GM21717 (cell line): ENCODE measurements at regions not wholly inside any gene's neighbourhood (a gene's known extent, or its start where the extent isn't known, plus 50 kb on each side); places are given as distances from the start of the nearest gene placed in this dataset.
"Not testable (repeated sequence)": the region's sequence is repeated elsewhere in the genome, so short reads cannot be mapped to it uniquely, and the experiment has no call there.

Experiments used
- ATAC-seq: cut with Tn5 transposase; IDR thresholded peaks from one replicate; pipeline ENCODE4 v1.9.1; 2021; ENCODE audit warnings: mild to moderate bottlenecking, moderate library complexity; ENCODE audit not compliant: unreplicated experiment

- ATAC-seq: no peak
Measured at GRCh38 chr4:114034189-114034588, 54.7 kb upstream of the ARSJ start.

- no peak for ATAC-seq
Measured at GRCh38 chr4:114036426-114036825, 57.0 kb upstream of the ARSJ start.

- no peak for ATAC-seq
Measured at GRCh38 chr4:114036864-114037263, 57.4 kb upstream of the ARSJ start.

GRCh38 chr4:114037988-114038387 is 58.5 kb upstream of the ARSJ start:
- ATAC-seq: no peak

- ATAC-seq: no peak
Measured at GRCh38 chr4:114038762-114039387, 59.4 kb upstream of the ARSJ start.

- ATAC-seq: peak; percentile 98
Measured at GRCh38 chr4:114040319-114041116, 61.1 kb upstream of the ARSJ start.

- no peak for ATAC-seq
Measured at GRCh38 chr4:114041117-114041475, 61.6 kb upstream of the ARSJ start.

GRCh38 chr4:114043116-114043515 is 63.7 kb upstream of the ARSJ start:
- ATAC-seq: no peak

GRCh38 chr4:114044351-114044750 is 64.9 kb upstream of the ARSJ start:
- ATAC-seq: not testable (repeated sequence)

- no peak for ATAC-seq
Measured at GRCh38 chr4:114046331-114046730, 66.9 kb upstream of the ARSJ start.

GRCh38 chr4:114048154-114048553 is 68.7 kb upstream of the ARSJ start:
- not testable (repeated sequence) for ATAC-seq

- ATAC-seq: no peak
Measured at GRCh38 chr4:114052227-114052626, 72.8 kb upstream of the ARSJ start.

- no peak for ATAC-seq
Measured at GRCh38 chr4:114056599-114056998, 77.2 kb upstream of the ARSJ start.

- ATAC-seq: no peak
Measured at GRCh38 chr4:114057746-114058145, 78.3 kb upstream of the ARSJ start.

- no peak for ATAC-seq
Measured at GRCh38 chr4:114062499-114062898, 83.1 kb upstream of the ARSJ start.

- no peak for ATAC-seq
Measured at GRCh38 chr4:114072781-114073180, 93.3 kb upstream of the ARSJ start.

- ATAC-seq: no peak
Measured at GRCh38 chr4:114076899-114077570, 97.6 kb upstream of the ARSJ start.

- no peak for ATAC-seq
Measured at GRCh38 chr4:114077610-114078009, 98.2 kb upstream of the ARSJ start.

GRCh38 chr4:114078636-114079035 is 99.2 kb upstream of the ARSJ start:
- ATAC-seq: no peak

- ATAC-seq: no peak
Measured at GRCh38 chr4:114081783-114082182, 102.3 kb upstream of the ARSJ start.

GRCh38 chr4:114082348-114082747 is 102.9 kb upstream of the ARSJ start:
- ATAC-seq: no peak
